HG03135 (cell line): ENCODE measurements at regions not wholly inside any gene's neighbourhood (a gene's known extent, or its start where the extent isn't known, plus 50 kb on each side); places are given as distances from the start of the nearest gene placed in this dataset.
"Not testable (repeated sequence)": the region's sequence is repeated elsewhere in the genome, so short reads cannot be mapped to it uniquely, and the experiment has no call there.

ENCODE experiments used
- ATAC-seq: cut with Tn5 transposase; IDR thresholded peaks from one replicate; pipeline ENCODE4 v1.9.1; 2021; ENCODE audit warnings: mild to moderate bottlenecking, moderate library complexity; ENCODE audit not compliant: unreplicated experiment

GRCh38 chr9:108056805-108057386, 567.3 kb upstream of the KLF4 start:
- no peak for ATAC-seq

GRCh38 chr9:108056084-108056804, 566.7 kb upstream of the KLF4 start:
- ATAC-seq: no peak

- no peak for ATAC-seq
These were observed 564.6 kb upstream of the KLF4 start for GRCh38 chr9:108054131-108054630.

GRCh38 chr9:108053555-108054061, 564.0 kb upstream of the KLF4 start:
- no peak for ATAC-seq

GRCh38 chr9:108052431-108053080, 563.0 kb upstream of the KLF4 start:
- no peak for ATAC-seq

GRCh38 chr9:108050894-108051293, 561.3 kb upstream of the KLF4 start:
- ATAC-seq: no peak

GRCh38 chr9:108049671-108050494, 560.3 kb upstream of the KLF4 start:
- no peak for ATAC-seq

GRCh38 chr9:108049026-108049607, 559.5 kb upstream of the KLF4 start:
- ATAC-seq: no peak

- no peak for ATAC-seq
These were observed 558.9 kb upstream of the KLF4 start for GRCh38 chr9:108048406-108049025.

GRCh38 chr9:108047777-108048176, 558.2 kb upstream of the KLF4 start:
- ATAC-seq: not testable (repeated sequence)

GRCh38 chr9:108047264-108047663, 557.7 kb upstream of the KLF4 start:
- no peak for ATAC-seq

GRCh38 chr9:108045851-108046250, 556.3 kb upstream of the KLF4 start:
- ATAC-seq: no peak

- no peak for ATAC-seq
These were observed 554.0 kb upstream of the KLF4 start for GRCh38 chr9:108043585-108043984.

GRCh38 chr9:108041551-108041950, 552.0 kb upstream of the KLF4 start:
- ATAC-seq: no peak

GRCh38 chr9:108040783-108041182, 551.2 kb upstream of the KLF4 start:
- no peak for ATAC-seq

GRCh38 chr9:108039493-108039892, 549.9 kb upstream of the KLF4 start:
- ATAC-seq: no peak

- no peak for ATAC-seq
These were observed 549.4 kb upstream of the KLF4 start for GRCh38 chr9:108039012-108039411.

GRCh38 chr9:108035487-108035886, 545.9 kb upstream of the KLF4 start:
- ATAC-seq: no peak

GRCh38 chr9:108033976-108034964, 544.7 kb upstream of the KLF4 start:
- no peak for ATAC-seq
